Retinal pigment epithelial cell (primary cell): ENCODE measurements at regions not wholly inside any gene's neighbourhood (a gene's known extent, or its start where the extent isn't known, plus 50 kb on each side); places are given as distances from the start of the nearest gene placed in this dataset.

Experiments
- DNase-seq: peaks from one replicate; pipeline ENCODE4 v3.0.0-alpha.2; 2010; ENCODE audit warnings: low read depth
- H3K4me3 ChIP-seq: 2 replicates; pipeline ENCODE4 v1.5.1; 2011; ENCODE audit warnings: mild to moderate bottlenecking, low read length, control low read depth, moderate library complexity
- CTCF ChIP-seq: conservative IDR thresholded peaks from 2 replicates; pipeline ENCODE4 v1.5.1; 2011; ENCODE audit warnings: low read depth, low read length, control low read depth, inconsistent platforms

- no peak for TF ChIP-seq CTCF
- no peak for DNase-seq
- H3K4me3 ChIP-seq = no peak overlapping the region
These were observed 71.4 kb downstream of the TLR4 start for GRCh38 chr9:117775591-117775990.

- DNase-seq = no peak
- no peak overlapping the region for H3K4me3 ChIP-seq
- TF ChIP-seq CTCF = no peak
These were observed 73.6 kb downstream of the TLR4 start for GRCh38 chr9:117777823-117778222.

GRCh38 chr9:117779760-117780159 lies 75.6 kb downstream of the TLR4 start:
- no peak overlapping the region for H3K4me3 ChIP-seq
- TF ChIP-seq CTCF = no peak
- no peak for DNase-seq

GRCh38 chr9:117782931-117783788 lies 79.0 kb downstream of the TLR4 start:
- TF ChIP-seq CTCF = peak; percentile 98
- peak; percentile 38 for DNase-seq
- H3K4me3 ChIP-seq = peak overlapping the region; percentile 29

- H3K4me3 ChIP-seq = no peak overlapping the region
- no peak for DNase-seq
- TF ChIP-seq CTCF = no peak
These were observed 79.6 kb downstream of the TLR4 start for GRCh38 chr9:117783828-117784227.

GRCh38 chr9:117784996-117785395 lies 80.8 kb downstream of the TLR4 start:
- no peak for DNase-seq

More at GRCh38 chr9:117784996-117785395, 80.8 kb downstream of the TLR4 start:
- H3K4me3 ChIP-seq = no peak overlapping the region
- no peak for TF ChIP-seq CTCF
